Keratinocyte (primary cell): ENCODE measurements at regions not wholly inside any gene's neighbourhood (a gene's known extent, or its start where the extent isn't known, plus 50 kb on each side); places are given as distances from the start of the nearest gene placed in this dataset.

Experiments
- DNase-seq: peaks from one replicate; pipeline ENCODE4 v3.0.0-alpha.2; 2011; ENCODE audit warnings: low read depth, missing footprints, low spot score
- FAIRE-seq: peaks from 2 replicates; lab custom pipeline; 2011; peaks lifted over from hg19 to GRCh38; lab: Jason Lieb, UNC
- H2AFZ ChIP-seq: 2 replicates; pipeline ENCODE4 v1.6.0; 2012; ENCODE audit warnings: low read length, control low read depth, inconsistent platforms; ENCODE audit not compliant: control insufficient read depth
- H3K27ac ChIP-seq: 2 replicates; pipeline ENCODE4 v1.5.1; 2011; ENCODE audit warnings: low read length; ENCODE audit not compliant: control insufficient read depth, insufficient read depth
- H3K27me3 ChIP-seq: 3 replicates; pipeline ENCODE4 v1.6.0; 2011; ENCODE audit warnings: low read length; ENCODE audit not compliant: control insufficient read depth, insufficient read depth; ENCODE audit errors: extremely low read depth
- H3K36me3 ChIP-seq, 2 experiments: 2 replicates in 1 of 2; 3 replicates in 1 of 2; pipeline ENCODE4 v1.5.1; 2011; ENCODE audit warnings: low read length in 2 of 2, mild to moderate bottlenecking in 1 of 2; ENCODE audit not compliant: control insufficient read depth in 2 of 2, insufficient read depth in 2 of 2; ENCODE audit errors: extremely low read depth in 1 of 2
- H3K4me1 ChIP-seq: 3 replicates; pipeline ENCODE4 v1.5.1; 2011; ENCODE audit warnings: low read length; ENCODE audit not compliant: control insufficient read depth, insufficient read depth; ENCODE audit errors: extremely low read depth
- H3K4me2 ChIP-seq: 3 replicates; pipeline ENCODE4 v1.6.0; 2011; ENCODE audit warnings: low read depth, low read length; ENCODE audit not compliant: control insufficient read depth, insufficient read depth; ENCODE audit errors: extremely low read depth
- H3K4me3 ChIP-seq, 3 experiments: fragments of 200-600 bp in 1 of 3; sonication (generic) in 1 of 3; 2 replicates in 2 of 3; 3 replicates in 1 of 3; pipeline ENCODE4 v1.5.1; 2011 to 2016; ENCODE audit warnings: low read length in 3 of 3, mild to moderate bottlenecking in 3 of 3, control low read depth in 2 of 3, inconsistent platforms in 1 of 3, low read depth in 1 of 3, mixed read lengths in 1 of 3, mixed run types in 1 of 3, moderate library complexity in 1 of 3; ENCODE audit not compliant: control insufficient read depth in 2 of 3, insufficient read depth in 2 of 3; ENCODE audit errors: extremely low read depth in 1 of 3
- H3K79me2 ChIP-seq: 2 replicates; pipeline ENCODE4 v1.6.0; 2012; ENCODE audit warnings: low read length; ENCODE audit not compliant: control insufficient read depth, insufficient read depth
- H3K9ac ChIP-seq: 3 replicates; pipeline ENCODE4 v1.6.0; 2011; ENCODE audit warnings: low read length; ENCODE audit not compliant: control insufficient read depth, insufficient read depth; ENCODE audit errors: extremely low read depth
- H3K9me1 ChIP-seq: 3 replicates; pipeline ENCODE4 v1.6.0; 2011; ENCODE audit warnings: low read length; ENCODE audit not compliant: control insufficient read depth, insufficient read depth; ENCODE audit errors: extremely low read depth
- H3K9me3 ChIP-seq: 2 replicates; pipeline ENCODE4 v1.5.1; 2012; ENCODE audit warnings: low read depth, low read length; ENCODE audit not compliant: control insufficient read depth
- H4K20me1 ChIP-seq: 3 replicates; pipeline ENCODE4 v1.6.0; 2011; ENCODE audit warnings: low read length; ENCODE audit not compliant: control insufficient read depth, insufficient read depth; ENCODE audit errors: extremely low read depth
- CTCF ChIP-seq, 3 experiments: IDR thresholded peaks in 1 of 3; conservative IDR thresholded peaks in 1 of 3; optimal IDR thresholded peaks in 1 of 3; 2 replicates in 2 of 3; 3 replicates in 1 of 3; pipeline versions ENCODE3 to v1.5.1; 2011; ENCODE audit warnings: low read length in 3 of 3, mild to moderate bottlenecking in 3 of 3, moderate library complexity in 2 of 3, control low read depth in 1 of 3, inconsistent platforms in 1 of 3; ENCODE audit not compliant: insufficient read depth in 2 of 3; ENCODE audit errors: extremely low read depth in 1 of 3
- EZH2 ChIP-seq: IDR thresholded peaks from one replicate; pipeline ENCODE4 v1.6.1; 2012; ENCODE audit warnings: inconsistent platforms, mild to moderate bottlenecking, low read length, moderate library complexity
- dilution Hi-C: fragments of 300-500 bp; cut with MboI; formaldehyde crosslinking; loops from one replicate; pipeline ENCODE4 v1.7.0; 2020; ENCODE audit warnings: low sequenced_read_pairs; ENCODE audit not compliant: extremely low pct_ligation_motif_present

- H3K36me3 ChIP-seq: no peaks in the 10 kb centered on the region
- no peaks in the 10 kb centered on the region for H3K4me1 ChIP-seq
- TF ChIP-seq EZH2: no peak
- TF ChIP-seq CTCF (optimal IDR thresholded peaks at IDR 0.05 in 1 of 3, IDR thresholded peaks at IDR 0.05 in 1 of 3, conservative IDR thresholded peaks at IDR 0.05 in 1 of 3; ENCODE audit: extremely low read depth in 1 of 3, insufficient read depth in 2 of 3, low read length in 3 of 3): no peak
- no peaks in the 10 kb centered on the region for H3K79me2 ChIP-seq
- H3K27ac ChIP-seq: no peak overlapping the region
- H2AFZ ChIP-seq: peak overlapping the region; percentile 12
- DNase-seq: no peak
- no peak overlapping the region for H3K4me3 ChIP-seq
- dilution Hi-C loops: no loop called here
- no peak overlapping the region for H3K9ac ChIP-seq
- H4K20me1 ChIP-seq: no peaks in the 10 kb centered on the region
- H3K9me3 ChIP-seq: no peaks in the 10 kb centered on the region
- H3K27me3 ChIP-seq: no peaks in the 10 kb centered on the region
- no peak for FAIRE-seq
- H3K4me2 ChIP-seq: no peak overlapping the region
- H3K9me1 ChIP-seq: no peaks in the 10 kb centered on the region
Measured at GRCh38 chr3:109910772-109911171, 573.4 kb upstream of the DPPA4 start.

DNA sequence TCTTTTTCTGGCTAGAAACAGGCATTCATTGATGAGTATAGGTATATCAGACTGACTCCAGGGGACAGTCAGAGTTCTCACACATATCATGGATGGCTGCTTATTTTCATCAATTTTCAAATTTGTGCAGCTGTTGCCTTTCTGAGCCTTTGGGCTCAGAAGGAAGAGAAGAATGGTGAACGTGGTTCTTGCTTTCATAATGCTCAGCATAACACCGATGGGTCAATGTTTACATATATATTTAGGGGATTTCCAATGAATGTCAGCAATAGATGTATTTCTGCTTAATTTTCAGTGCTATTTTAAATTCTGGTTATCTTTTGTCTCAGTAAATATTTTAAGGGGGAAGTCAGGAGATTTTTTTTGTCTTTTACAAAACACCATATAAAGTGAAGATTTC lies 581.4 kb upstream of the DPPA4 start:
- Histone ChIP-seq H3K4me1 (peaks cover 6% of the 10 kb centered on the region), H3K9me1 (no peaks in the 10 kb centered on the region), H3K79me2 (no peaks in the 10 kb centered on the region), H3K27me3 (no peaks in the 10 kb centered on the region), H2AFZ (no peak overlapping the region), H3K36me3 (no peaks in the 10 kb centered on the region), H4K20me1 (no peaks in the 10 kb centered on the region), H3K4me3 (no peak overlapping the region), H3K4me2 (no peak overlapping the region), H3K9ac (no peak overlapping the region), H3K9me3 (no peaks in the 10 kb centered on the region), H3K27ac (no peak overlapping the region)
- DNase-seq (no peak), FAIRE-seq (no peak)
- dilution Hi-C loops: no loop called here
- TF ChIP-seq EZH2 (no peak), CTCF (optimal IDR thresholded peaks at IDR 0.05 in 1 of 3, IDR thresholded peaks at IDR 0.05 in 1 of 3, conservative IDR thresholded peaks at IDR 0.05 in 1 of 3; ENCODE audit: extremely low read depth in 1 of 3, insufficient read depth in 2 of 3, low read length in 3 of 3) (no peak)
